B cell (primary cell): ENCODE measurements at regions not wholly inside any gene's neighbourhood (a gene's known extent, or its start where the extent isn't known, plus 50 kb on each side); places are given as distances from the start of the nearest gene placed in this dataset.

Experiments used
- EZH2 ChIP-seq: IDR thresholded peaks from 2 replicates; pipeline ENCODE4 v1.6.1; 2012; ENCODE audit warnings: borderline replicate concordance, low read depth, mild to moderate bottlenecking, moderate library complexity, low read length; ENCODE audit not compliant: insufficient read depth, poor library complexity, severe bottlenecking
- TF ChIP-seq, protein P1 (sequence below): fragments of 200-600 bp; IDR thresholded peaks from one replicate; pipeline ENCODE4 v1.8.0; 2022; ENCODE audit warnings: antibody characterized with exemption, mild to moderate bottlenecking

- TF ChIP-seq, protein P1, sequence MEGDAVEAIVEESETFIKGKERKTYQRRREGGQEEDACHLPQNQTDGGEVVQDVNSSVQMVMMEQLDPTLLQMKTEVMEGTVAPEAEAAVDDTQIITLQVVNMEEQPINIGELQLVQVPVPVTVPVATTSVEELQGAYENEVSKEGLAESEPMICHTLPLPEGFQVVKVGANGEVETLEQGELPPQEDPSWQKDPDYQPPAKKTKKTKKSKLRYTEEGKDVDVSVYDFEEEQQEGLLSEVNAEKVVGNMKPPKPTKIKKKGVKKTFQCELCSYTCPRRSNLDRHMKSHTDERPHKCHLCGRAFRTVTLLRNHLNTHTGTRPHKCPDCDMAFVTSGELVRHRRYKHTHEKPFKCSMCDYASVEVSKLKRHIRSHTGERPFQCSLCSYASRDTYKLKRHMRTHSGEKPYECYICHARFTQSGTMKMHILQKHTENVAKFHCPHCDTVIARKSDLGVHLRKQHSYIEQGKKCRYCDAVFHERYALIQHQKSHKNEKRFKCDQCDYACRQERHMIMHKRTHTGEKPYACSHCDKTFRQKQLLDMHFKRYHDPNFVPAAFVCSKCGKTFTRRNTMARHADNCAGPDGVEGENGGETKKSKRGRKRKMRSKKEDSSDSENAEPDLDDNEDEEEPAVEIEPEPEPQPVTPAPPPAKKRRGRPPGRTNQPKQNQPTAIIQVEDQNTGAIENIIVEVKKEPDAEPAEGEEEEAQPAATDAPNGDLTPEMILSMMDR = no peak
- no peak for TF ChIP-seq EZH2
Observed at GRCh38 chr2:123695426-123695825, 329.7 kb upstream of the CNTNAP5 start.
